HG02763 (cell line): ENCODE measurements at regions not wholly inside any gene's neighbourhood (a gene's known extent, or its start where the extent isn't known, plus 50 kb on each side); places are given as distances from the start of the nearest gene placed in this dataset.
"Not testable (repeated sequence)": the region's sequence is repeated elsewhere in the genome, so short reads cannot be mapped to it uniquely, and the experiment has no call there.

ENCODE experiments used
- ATAC-seq: cut with Tn5 transposase; IDR thresholded peaks from one replicate; pipeline ENCODE4 v1.9.1; 2021; ENCODE audit warnings: mild to moderate bottlenecking, moderate library complexity; ENCODE audit not compliant: unreplicated experiment

DNA sequence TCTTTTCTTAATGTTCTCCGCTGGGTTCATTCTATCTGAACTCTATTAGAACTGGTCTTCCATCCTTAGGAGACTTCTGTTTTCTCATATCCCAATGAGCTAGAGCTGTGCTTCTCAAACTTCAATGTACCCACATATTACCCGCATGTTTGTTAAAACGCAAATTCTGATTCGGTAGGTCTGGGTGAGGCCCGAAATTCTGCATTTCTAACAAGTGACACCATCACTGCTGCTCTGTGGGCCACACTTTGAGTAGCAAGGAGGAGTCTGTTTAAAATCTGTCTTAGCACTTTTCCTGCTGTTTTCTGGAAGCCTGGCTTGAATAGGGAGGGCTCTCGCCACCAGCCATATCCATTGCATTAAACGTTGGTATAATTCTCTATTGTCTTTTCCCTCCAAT is 151.9 kb upstream of the CLINT1 start:
- no peak for ATAC-seq

DNA sequence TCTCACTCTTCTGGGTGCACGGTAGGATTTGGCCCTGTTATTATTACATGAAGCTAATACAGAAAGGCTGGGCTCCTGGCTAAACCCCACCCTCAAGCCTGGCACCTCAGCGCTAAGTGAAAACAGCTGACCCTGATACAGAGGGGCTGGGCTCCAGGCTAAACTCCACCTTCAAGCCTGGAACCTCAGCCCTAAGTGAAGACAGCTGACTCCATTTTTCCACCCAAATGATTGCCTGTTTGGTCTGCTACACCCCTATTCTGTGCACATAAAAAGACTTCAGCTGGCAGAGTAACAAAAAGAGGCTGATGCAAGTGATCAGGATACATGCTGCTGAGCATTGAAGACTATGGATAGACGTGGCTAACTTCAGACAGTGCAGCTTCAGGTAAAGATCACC is 148.4 kb upstream of the CLINT1 start:
- ATAC-seq: no peak

DNA sequence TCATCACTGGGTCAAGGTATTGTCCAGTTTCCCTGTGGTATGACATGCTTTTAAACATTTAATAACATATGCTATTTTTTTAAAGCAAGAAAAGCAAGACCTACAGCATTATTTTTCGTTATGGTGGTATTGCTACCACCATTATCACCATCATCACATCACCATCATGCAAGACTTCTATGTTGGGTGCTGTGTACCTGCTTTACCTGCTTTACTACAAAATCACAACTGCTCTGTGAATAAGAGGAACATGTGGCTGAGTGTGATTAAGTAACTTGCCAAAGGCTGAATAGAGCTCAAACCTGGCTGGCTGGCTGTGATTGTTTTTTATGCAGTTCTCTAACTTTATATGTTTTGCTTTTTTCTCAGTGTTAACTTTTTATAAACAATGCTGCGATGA is 140.8 kb upstream of the CLINT1 start:
- no peak for ATAC-seq

DNA sequence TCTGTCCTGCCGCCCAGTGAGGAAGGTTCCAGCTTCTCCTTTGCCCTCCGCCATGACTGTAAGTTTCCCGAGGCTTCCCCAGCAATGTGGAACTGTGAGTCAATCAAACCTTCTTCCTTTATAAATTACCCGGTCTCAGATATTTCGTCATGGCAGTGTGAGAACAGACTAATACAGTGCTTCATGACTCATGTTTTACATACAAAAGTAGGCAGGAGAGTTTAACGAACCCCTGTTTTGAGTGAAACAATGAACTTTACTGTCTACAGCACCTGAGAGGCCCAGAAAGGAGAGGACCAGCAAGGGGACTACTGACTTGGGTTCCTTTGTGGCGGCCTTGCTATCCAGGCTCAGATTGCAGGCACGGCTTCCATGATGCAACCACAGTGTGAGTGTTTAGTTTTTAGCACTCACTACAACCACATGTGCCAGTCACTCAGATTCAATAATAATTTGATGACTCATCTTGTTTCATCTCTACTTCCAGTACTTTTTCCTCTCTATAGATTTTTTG is 139.1 kb upstream of the CLINT1 start:
- ATAC-seq: no peak

DNA sequence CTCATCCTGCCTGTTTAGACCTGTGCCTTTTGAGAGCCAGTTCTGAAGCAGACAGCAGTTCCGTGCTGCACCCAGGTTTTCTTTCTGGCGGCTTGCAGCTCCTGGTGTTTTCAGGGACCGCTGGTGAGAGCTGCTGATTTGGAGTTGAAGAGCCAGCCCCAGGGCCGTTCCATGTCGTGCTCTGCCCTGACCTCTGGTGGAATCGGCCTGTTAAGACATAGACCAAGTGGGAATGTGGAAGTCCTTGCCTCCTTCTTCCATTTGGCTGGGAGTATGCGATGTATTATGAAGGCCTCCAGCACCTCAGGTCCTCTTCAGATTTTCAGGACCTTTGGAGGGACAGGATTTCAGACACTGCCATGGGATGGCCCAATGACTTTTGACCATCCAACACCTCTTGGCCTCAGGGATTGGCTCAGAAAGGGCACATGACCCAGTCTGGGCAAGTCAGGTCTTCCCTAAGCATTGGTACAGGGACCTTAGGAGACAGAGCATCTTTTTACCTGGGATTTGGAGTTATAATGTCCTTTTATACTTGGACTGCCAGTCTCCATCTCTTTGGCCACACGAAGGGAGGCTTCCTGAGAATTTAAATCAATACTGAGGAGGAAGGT is 136.1 kb upstream of the CLINT1 start:
- peak; percentile 84 for ATAC-seq

DNA sequence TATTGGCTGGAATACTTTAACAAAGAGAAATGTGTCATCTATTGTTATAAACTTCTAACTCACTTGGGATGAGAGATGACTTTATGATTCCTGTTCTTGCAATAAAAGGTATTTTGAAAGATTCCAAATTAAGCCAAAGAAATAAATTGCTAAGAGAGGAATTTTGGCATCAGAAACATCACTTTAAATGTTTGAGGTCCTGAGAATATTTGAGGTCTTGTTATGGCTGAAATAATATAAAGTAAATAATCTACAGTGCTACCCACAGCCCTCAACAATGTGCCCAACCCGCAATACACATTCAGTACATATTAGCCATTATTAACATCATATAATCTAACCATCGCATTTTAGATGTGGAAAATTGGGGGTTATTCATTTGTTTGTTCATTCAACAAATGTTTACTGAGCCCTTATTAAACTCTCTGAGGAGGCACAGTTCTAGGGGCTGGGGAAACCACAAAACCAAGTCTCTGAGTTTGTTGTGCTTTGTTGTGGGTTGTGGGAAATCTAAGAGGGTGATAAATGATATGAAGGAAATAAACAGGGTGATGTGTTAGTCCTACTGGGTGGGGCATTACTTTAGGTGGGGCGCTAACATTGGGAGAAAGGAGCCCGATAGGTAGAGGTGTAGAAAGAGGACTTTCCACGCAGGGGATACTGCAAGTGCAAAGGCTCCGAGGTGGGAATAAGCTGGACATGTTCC is 135.2 kb upstream of the CLINT1 start:
- ATAC-seq: no peak

DNA sequence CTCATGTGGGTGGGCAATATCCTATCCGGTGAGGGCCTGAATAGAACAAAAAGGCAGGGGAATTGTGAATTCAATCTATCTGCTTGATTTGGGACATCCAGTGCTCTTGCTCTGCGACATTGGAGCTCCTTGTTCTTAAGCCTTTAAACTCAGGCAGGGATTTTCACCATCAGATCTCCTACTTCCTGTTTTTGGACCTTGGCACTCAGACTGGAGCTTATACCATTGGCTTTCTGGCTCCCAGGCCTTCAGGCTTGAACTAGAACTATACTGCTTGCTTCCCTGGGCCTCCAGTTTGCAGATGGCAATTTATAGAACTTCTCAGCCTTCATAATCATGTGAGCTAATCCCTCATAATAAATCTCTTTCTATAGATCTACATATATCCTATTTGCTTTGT is 134.3 kb upstream of the CLINT1 start:
- no peak for ATAC-seq

DNA sequence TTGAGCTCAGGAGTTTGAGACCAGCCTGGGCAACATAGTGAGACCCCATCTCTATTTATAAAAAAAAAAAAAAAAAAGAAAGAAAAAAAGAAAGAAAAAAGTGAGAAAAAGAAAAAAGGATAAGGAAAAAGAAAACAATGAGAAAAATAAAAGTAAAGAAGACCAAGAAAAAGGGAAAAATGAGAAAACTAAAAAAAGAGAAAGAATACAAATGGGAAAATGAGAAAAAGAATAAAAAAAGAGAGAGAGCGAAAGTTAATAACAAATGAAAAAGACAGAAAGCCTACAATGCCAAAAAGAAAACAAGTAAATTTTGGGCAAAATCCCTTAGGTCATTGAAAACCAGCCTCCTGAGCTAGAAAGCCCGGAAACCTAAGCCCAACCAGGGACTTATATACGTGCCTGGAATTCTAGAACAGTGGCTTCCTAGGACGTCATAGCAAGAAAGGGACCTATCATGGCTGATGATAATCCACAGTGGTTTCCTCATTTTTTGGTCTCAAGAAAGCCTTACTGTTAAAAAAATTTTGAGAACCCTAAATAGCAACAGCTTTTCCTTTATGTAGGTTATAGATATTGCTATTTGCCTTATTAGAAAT is 131.7 kb upstream of the CLINT1 start:
- no peak for ATAC-seq

DNA sequence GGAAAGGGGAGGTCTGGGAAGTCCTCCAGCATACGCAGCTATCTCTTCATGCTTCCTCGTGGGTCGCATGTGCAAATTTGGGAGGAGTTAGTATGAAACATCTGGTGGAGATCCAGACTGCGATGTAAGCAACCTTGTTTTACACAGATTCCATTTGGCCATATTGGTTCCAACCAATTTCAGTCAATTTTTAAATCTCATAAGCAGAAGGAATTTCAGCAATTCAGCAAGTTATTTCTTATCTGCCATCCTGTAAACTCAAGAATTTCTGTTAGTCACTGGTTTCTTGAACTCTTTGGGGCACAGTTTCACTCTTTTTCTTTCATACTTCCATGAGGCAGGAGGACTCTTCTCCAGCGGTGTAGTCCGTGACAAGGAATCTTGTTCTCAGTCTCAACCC is 130.4 kb upstream of the CLINT1 start:
- no peak for ATAC-seq

DNA sequence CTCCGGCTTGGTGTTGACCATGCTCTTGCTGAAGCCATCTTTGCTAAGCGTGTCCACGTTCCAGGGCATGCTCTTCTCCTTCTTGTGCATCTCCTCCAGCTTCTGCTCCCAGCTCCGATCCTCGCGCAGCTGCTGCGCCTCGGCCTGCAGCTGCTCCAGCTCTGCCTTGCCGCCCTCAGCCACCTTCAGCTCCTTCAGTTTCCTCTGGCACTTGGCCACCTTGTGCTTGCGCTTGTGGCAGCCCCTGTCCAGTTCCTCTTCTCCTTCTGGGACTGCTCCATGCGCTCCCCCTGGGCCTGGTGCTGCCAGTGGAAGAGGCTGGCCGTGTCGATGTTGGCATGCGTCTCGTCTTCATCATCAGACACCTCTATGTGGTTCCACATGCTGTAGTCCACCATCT is 128.3 kb upstream of the CLINT1 start:
- no peak for ATAC-seq

- no peak for ATAC-seq
Observed at GRCh38 chr5:157986431-157986990, 127.6 kb upstream of the CLINT1 start.

DNA sequence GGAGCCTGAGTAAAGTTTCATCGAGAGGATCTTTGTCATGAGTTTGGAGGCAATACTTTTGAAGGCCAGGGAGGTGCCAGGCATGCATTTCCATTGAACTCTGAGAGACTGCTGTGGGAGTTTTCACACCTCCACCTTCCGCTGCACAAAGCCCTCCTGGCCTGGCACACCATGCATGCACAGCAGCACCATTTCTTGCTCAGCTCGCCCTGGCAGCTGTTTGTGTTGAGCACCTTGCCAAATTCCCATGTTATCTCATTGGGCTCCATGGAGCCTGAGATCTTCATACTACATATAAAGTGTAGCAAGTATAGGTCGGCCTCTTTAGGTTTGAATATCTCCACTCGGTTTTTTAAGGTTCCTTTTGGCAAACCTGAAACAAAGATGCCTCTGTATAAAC is 125.7 kb upstream of the CLINT1 start:
- no peak for ATAC-seq

- no peak for ATAC-seq
Observed at GRCh38 chr5:157983906-157984551, 125.1 kb upstream of the CLINT1 start.

DNA sequence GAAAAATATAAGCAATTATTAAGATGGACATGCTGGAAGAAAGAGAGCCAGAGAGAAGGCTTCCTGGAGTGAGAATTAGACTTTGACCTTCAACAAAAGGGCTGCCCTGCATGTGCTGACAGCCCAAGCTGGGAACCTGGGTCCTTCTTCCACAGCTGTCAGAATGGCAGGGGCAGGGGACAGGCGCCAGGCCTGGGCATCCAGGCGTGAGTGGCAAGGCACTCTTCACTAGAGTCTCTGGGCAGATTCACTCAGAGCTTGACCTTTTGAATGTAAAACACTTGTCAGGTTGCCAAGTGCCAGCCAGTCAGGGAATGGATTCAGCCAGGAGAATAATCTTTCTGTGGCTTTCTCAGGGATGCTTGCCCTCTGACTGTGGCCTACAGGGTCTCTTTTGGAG is 119.1 kb upstream of the CLINT1 start:
- no peak for ATAC-seq

GRCh38 chr5:157976429-157976828 is 117.5 kb upstream of the CLINT1 start:
- no peak for ATAC-seq

DNA sequence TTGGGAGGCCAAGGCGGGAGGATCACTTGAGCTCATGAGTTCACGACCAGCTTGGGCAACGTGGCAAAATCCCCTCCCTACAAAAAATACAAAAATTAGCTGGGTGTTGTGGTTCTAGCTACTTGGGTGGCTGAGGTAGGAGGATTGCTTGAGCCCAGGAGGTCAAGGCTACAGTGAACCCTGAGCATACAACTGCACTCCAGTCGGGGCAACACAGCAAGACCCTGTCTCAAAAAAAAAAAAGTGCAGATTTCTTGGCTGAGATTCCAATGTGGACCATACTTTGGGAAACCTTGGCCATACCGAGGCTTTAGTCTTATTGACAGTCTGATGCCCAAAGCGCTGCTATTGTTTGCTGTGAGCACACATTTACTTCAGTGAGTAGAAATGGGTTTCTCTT is 113.6 kb upstream of the CLINT1 start:
- no peak for ATAC-seq

GRCh38 chr5:157971571-157972216 is 112.7 kb upstream of the CLINT1 start:
- ATAC-seq: no peak

DNA sequence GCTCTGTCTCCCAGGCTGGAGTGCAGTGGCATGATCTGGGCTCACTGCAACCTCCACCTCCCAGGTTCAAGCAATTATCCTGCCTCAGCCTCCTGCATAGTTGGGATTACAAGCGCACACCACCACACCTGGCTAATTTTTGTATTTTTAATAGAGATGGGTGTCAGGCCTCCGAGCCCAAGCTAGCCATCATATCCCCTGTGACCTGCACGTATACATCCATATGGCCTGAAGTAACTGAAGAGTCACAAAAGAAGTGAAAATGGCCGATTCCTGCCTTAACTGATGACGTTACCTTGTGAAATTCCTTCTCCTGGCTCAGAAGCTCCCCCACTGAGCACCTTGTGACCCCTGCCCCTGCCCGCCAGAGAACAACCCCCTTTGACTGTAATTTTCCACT is 109.6 kb upstream of the CLINT1 start:
- not testable (repeated sequence) for ATAC-seq

DNA sequence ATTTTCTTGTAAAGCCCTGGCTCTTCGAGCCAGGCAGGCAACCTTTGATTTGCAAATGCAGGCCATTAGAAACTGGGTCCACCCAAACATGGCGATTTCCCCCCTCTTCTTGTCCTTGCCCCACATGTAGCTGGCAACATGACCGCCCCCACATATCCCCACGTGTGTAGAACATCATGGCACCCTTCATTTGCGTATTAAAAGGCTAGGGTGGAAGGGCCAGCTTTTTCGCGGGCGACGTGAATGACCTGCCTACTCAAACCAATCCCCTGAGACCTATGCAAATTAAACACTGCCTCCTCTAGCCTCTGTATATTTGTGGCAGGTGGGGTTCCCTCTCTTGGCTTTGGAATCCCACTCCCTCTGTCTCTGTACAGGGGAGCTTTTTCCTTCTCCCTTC is 107.0 kb upstream of the CLINT1 start:
- no peak for ATAC-seq

GRCh38 chr5:157965040-157965678 is 106.2 kb upstream of the CLINT1 start:
- ATAC-seq: no peak

- ATAC-seq: no peak
Observed at GRCh38 chr5:157963761-157964160, 104.8 kb upstream of the CLINT1 start.
